ENCODE measurements at regions not wholly inside any gene's neighbourhood (a gene's known extent, or its start where the extent isn't known, plus 50 kb on each side); places are given as distances from the start of the nearest gene placed in this dataset.
"Not testable (repeated sequence)": the region's sequence is repeated elsewhere in the genome, so short reads cannot be mapped to it uniquely, and the experiment has no call there.

DNA sequence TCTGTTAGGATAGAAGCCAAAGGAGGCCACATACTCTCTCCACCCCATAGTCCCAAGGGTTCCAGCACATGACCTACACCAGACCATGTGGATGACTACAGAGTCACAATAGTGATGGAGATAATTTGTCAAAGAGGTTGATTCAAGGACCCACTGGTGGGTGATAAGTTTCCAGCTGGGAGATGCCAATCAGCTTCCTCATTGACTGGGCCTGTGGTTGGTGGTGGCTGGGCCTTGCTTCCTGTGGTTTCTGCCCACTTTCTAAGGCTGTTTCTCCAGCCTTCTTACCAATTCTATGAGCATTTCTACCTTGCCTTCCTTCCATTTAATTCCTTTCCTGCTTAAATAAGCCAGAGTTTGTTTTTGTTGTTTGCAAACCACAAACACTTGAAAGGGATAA lies 95.5 kb upstream of the CPEB2 start:
- no peak for DNase-seq

DNA sequence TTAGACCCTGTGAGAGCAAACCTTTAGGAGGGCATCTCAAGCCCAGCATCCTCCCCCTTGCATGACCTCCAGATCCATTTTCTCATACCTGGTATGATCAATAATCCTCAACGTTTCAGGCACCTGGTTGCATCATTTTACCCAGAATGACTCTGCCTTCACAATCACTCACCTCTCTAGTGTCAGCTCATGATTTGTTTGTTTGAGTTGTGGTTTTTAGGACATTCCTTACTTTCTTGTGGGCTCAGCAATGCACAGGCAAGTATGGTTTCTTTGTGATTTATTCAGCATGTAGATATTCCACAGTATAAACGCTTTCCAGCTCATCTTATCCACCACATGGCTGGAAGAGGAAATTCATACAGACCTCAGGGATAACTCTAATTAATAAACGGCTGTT lies 93.6 kb upstream of the CPEB2 start:
- DNase-seq, result no peak

DNA sequence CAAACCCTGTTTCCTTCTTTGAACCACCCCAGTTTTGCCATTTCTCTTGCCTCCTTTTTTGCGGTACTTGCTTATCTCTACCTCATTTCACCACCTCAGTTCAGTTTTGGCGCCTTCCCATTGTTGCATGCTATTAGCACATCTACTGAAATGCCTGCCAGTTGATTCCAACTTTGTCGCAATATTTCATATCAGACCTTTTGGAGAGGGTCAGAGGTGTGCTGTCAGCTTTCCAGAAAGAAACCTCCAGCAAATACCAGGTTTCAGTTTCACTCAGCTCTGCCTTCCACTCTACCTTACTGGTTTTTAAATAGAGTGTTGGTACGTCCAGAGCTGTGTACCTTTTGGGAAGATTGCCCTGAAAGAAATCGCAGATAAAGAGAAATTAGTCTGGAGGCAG lies 91.9 kb upstream of the CPEB2 start:
- DNase-seq, result no peak

DNA sequence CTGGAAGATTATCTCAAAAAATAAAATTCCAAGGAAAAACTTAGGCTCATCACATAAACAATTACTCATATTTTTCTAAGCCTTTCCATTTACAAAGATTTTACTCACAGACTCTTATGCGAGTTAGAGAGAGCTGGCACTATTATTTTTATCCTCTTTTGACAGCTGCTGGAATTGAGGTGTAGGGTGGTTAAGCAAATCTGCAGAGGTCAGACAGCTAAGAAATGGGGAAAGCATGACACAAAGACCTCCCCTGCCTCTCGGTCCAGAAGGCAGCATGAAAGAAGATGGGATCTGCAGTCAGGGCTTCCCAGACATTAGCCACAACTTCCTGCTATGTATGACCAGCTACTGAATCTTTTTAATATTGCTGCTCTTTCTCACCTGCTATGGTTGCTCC lies 89.9 kb upstream of the CPEB2 start:
- no peak for DNase-seq

DNA sequence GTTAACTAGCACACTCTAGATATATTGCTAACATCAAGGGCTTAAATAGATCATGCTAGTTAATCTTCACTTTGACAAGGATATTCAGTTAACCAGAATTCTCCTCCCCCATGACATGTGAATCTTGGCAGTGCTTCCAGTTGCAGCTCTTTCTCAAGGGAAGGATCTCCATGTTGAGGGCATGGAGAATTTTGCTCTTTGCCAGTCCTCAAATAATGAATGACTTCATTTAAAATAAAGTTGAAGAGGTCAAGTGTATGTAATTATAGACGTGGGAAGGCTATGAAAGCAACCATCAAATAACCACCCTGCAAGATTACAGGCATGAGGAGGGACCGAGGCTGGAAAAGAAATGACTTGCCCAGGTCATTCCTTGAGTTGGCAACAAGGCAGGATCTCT lies 87.3 kb upstream of the CPEB2 start:
- no peak for DNase-seq

DNA sequence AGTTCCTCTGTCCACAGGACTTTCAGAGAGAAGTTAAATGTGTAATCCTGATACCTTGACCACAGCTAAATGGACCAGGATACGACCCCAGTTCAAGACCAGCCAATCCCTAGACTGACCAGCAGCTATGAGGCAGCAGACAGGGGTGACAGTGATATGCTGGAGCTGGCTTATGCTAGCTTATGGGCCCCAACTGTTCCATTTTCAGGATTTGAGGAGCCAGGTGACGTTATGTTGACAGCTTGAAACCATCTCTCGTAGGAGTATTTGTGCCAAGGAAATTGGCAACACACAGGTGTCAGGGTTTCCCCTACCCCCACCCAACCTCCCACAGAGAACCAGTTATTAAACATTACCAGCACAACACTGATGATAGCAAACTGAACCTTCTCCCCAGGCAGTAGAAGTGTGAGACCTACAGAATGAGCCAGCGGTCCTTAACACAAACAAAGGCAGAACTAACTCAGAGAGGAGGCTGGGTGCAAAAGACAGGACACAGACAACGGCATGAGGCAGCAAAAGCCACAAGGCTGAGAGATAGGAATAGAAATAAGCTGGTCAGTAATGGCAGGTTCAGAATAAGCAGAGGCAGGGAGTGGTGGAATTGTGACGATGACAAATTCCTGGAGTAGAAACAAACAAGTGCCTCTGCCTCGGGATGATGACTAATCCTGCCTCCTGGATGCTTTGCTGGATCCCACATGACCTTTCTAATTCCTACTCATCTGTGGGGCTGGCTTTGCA lies 85.6 kb upstream of the CPEB2 start:
- DNase-seq, result no peak

DNA sequence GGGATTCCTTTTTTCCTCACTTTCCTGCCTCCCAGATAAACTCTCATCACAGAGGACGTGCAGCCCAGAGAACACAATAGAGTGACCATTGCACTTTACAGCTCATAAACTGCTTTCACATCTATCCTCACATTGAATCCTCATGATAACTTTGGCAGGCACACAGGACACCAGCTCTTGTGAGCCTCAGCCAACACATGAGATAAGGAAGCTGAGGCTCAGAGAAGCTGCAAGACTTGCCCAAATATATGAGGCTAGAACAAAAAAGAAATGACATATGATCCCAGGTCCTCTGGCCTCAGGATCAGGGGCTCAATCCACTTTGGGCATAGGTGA lies 85.0 kb upstream of the CPEB2 start:
- no peak for DNase-seq

DNA sequence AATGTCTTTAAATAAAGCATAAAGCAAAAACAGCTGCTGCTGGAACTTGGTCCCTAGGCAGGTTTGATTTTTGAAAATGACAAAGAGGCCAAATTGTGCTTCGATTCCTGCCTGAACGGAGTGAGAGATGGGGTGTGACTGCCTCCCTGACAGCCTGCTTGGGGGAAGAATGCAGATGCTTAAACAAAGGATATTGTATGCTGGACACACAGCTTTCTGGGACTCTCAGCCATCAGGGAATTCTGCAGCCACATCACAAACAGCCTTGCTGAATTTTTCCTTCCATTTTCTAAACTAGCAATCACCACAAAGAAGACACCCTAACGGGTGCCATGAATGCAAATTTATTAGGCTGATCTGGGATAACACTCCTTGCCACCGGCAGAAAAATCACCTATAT lies 83.9 kb upstream of the CPEB2 start:
- DNase-seq, result no peak

DNA sequence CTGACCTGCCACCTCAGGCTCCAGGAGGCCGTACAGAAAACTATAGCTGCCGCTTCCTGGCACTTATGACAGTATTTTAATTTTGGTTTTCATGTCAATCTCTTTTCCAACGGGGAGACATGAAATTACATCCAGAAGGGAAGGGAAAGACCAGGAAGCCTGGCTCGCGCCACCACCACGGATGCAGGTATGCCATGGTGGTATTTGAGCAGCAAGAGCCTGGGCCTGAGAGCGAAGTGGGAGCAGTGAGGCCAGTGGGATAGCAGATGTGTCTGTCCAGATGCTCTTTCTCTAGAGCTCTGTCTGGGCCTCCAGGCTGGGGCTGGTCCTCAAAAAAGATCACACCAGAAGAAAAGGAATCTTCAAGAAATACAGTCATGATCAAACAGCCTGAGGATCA lies 82.5 kb upstream of the CPEB2 start:
- DNase-seq, result no peak

DNA sequence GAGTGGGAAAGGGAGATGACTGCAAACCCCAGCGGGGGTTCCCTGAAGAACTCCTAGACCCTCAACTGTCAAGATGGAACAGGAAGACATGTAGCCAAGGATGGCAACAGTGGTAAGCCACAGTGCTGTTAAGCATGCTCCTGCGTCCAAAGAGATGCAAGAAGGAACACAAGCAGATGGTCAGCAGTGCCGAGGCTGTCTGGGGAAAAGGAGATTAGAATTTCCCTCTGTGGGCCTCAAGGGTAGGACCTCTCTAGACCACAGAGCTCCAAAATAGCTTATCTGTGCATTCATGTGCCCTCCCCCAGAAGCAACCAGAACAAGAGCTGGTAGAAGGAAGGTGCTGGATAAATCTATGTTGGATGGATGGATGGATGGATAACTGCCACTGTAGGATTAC lies 82.0 kb upstream of the CPEB2 start:
- DNase-seq, result no peak

DNA sequence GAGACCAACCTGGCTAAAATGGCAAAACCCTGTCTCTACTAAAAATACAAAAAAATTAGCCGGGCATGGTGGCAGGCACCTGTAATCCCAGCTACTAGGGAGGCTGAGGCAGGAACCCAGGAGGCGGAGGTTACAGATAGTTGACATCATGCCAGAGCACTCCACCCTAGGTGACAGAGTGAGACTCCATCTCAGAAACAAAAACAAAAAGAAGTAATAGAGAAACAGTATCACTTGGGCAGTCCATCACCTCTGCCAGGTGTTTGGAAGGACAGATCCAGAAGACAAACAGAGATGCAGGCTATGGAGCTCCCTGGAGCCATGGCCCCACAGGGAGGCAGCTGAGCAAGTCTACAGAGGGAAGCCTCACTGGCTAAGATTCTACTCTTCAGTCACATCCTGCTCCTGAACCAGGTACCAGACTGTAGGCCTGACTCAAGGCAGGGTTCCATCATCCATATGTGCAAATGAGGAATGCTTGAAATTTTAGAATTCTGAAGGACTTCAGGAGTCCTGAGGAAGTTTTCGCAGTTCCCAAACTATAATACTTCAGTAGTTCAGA lies 81.4 kb upstream of the CPEB2 start:
- DNase-seq, result no peak

DNA sequence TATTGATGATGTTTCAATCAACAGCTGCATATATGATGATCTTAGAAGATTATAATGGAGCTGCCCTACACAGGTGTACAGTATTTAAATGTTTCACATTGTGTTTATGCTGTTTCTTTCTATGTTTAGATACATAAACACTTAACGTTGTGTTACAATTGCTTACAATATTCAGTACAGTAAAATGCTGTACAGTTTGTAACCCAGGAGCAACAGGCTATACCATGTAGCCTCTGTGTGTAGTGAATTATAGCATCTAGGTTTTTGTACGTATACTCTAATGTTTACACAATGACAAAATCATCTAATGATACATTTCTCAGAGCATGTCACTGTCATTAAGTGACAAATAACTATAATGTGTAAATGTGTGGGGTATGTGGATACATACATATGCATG lies 80.5 kb upstream of the CPEB2 start:
- DNase-seq, result not testable (repeated sequence)

DNA sequence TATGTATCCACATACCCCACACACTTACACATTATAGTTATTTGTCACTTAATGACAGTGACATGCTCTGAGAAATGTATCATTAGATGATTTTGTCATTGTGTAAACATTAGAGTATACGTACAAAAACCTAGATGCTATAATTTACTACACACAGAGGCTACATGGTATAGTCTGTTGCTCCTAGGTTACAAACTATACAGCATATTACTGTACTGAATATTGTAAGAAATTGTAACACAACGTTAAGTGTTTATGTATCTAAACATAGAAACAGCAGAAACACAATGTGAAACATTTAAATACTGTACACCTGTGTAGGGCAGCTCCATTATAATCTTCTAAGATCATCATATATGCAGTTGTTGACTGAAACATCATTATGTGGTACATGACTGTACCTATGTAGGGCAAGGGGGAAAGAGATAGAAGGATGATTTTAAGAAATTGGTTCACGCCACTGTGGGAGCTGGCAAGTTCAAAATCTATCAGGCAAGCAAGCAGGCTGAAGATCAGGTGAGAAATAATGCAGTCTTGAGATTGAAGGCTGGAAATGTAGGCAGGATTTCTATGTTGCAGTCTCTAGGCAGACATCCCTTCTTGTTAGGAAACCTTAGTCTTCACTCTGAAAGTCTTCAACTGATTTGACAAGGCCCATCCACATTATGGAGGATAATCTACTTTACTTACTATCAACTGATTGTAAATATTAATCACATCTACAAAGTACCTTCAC lies 78.0 kb upstream of the CPEB2 start:
- DNase-seq, result no peak

DNA sequence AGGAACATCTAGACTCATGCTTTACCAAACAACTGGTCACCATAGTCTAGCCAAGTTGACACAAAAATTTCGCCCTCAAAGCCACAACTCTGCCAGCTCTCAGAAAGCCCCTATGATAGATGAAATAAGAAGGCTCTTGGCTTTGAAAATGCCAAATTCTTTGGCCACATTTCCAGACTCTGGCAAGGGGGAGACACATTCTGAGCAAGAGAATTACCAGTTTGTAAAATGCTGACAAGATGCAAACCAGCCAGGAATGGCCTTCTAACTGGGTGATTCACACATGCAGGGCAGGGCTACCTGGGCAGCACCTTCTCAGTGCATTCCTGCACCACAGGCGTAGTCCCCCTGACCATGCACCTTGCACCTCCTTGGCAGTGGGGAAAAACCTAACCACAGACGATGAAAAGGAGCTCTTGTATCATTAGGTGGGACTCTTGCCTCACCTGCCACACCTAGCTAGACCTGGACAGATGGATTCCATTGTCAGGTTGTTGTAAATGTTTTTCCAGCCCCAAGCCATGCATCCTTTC lies 77.4 kb upstream of the CPEB2 start:
- DNase-seq, result no peak

DNA sequence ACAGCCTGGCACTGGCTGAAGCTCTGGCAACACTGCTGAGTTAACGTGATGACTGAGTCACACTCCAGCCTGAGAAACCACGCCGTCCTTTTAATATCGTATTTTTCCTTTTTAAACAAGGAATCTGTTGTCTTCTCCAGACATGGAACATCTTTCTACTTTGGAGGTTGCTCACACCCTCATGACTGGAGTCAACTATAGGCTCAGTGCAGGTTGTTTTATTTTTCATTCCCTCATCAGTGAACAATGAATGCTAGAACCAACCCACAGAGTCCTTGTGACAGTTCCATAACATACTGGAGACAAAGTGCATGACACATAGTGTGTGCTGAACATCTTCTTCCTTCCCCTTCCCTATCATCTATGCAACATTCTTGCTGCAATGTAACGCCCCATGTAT lies 76.8 kb upstream of the CPEB2 start:
- DNase-seq, result no peak

DNA sequence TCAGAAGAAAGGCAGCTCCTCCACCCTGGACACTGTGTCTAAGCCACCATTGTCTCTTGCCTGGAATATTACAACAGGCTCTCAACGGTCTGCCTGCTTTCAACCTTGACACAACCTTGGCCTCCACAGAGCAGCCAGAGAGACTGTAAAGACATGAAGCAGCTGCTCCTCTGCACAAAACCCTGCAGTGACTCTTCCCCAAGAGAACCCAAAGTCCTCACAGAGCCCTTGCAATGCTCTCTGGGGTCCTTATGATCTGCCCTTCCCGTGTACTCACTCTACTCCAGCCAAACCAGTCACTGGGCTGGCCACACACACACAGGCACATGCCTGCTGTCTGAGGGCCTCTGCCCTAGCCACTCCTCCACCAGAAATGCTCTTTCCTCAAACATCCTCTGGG lies 75.9 kb upstream of the CPEB2 start:
- no peak for DNase-seq

DNA sequence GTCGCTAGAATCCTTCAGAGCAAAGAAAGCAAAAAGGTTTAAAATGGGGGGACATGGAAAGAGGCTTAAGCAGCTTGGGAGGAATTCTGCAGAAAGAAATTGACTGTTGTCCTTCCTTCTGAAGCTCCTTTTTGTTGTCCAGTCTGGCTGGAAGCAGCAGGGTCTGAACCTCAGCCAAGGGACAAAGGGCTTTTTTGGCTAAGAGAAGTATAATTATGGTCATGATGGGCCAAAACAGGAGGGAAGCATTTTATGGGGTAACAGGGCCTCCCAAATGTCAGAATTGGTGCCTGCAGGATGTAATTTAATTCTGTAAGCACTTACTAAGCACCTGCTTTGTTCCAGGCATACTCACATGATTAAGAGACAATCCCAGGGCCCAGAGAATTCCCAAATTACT lies 74.2 kb upstream of the CPEB2 start:
- DNase-seq, result peak; percentile 24

DNA sequence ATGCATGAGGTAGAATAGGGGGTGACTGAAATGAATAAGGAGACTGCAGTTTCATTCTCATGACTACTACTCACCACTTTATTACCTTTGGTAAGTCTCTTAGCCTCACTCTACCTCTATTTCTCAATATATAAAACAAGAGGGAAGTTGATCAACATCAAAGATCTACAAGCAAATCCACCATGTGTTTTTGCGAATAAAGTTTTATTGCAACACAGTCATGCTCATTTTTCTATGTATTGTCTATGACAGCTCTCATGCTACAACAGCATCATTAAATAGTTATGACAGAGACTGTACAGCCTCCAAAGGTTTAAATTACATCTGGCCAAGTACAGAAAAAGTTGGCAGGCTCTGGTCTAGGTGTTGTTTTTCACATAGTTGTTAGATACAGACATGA lies 72.6 kb upstream of the CPEB2 start:
- no peak for DNase-seq

DNA sequence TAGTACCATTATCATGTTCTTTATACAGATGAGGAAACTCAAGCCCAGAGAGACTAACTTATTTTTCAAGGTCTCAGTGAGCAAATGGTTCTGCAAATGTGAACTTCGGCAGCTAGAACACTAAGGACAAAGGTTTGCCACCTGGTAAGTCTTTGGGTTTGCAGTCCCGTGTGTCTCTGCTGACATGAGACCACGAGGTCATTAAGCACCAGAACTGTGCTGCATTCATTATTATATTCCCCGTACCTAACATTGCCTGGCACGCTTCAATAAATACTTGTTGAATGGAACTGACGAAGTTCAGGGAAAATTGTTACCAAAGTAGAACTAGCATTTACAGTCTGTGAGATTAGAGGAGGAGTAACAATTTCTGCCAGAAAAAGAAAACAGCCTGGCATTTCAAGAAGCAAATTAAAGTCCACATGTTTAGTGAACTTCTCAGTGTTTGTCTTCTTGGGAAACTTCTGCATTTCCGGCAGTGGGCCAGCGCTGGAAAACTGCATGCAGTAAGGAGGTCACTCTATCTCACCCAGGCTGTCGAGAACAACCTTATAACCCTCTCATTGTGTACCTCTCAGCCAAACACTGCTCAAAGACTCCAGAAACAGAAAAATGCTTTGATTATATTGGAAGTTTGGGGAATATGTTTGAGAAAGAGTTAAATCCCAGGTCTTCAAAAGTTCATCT lies 67.4 kb upstream of the CPEB2 start:
- DNase-seq, result no peak

DNA sequence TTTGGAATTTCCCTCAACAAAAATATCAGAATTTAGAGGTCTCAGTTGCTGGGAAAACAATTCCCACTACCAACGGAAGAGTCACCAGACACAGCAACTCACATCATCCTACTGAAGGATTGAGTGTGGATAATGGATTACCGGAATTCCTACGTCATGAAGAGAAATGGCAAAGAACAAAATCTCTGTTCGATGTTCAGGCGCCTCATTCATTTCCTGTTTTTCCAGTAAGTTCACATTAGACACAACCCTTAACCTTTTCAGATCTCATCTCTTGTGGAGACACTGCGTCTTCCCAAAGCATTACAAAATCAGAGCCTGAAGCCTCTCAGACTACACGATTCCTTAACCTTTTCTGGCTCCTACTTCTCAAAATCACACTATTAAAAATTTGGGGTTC lies 58.5 kb upstream of the CPEB2 start:
- no peak for DNase-seq

DNA sequence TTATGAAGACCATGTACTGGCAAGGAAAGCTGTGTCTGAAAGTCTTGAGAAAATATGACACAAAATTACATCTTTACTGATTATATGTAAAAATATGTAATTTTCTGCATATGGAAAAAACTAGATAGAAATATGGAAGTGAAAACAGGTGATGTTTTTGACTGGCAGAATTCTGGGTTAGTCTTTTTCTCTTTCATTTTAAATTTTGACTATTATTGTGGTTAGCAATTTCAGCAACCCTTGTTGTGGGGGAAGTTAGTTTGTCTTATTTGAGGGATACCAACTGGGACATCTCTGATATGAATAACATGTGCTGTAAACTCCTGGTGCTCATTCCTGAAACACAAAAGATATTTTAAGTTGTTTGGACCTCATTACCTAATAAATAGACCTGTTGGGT lies 49.9 kb upstream of the CPEB2 start:
- no peak for DNase-seq
